ENCODE measurements at regions not wholly inside any gene's neighbourhood (a gene's known extent, or its start where the extent isn't known, plus 50 kb on each side); places are given as distances from the start of the nearest gene placed in this dataset.

- no peaks in the 10 kb centered on the region for H3K36me3 ChIP-seq (ENCODE audit: control insufficient read depth, insufficient read depth, low read length)
- DNase-seq (ENCODE audit: low read depth) (no peak), FAIRE-seq (no peak)
- no peaks in the 10 kb centered on the region for H3K27me3 ChIP-seq (ENCODE audit: control insufficient read depth, insufficient read depth, low read length)
- H3K4me3 ChIP-seq (ENCODE audit: low read depth, low read length), result no peak overlapping the region
- no peak for TF ChIP-seq CTCF (IDR thresholded peaks at IDR 0.05; ENCODE audit: insufficient read depth, low read length, severe bottlenecking)
Observed at GRCh38 chr14:43161477-43161876, 1345.6 kb downstream of the FSCB start.

- no peak for DNase-seq (ENCODE audit: low read depth)
- no peaks in the 10 kb centered on the region for H3K27me3 ChIP-seq (ENCODE audit: control insufficient read depth, insufficient read depth, low read length)
- no peak for TF ChIP-seq CTCF (IDR thresholded peaks at IDR 0.05; ENCODE audit: insufficient read depth, low read length, severe bottlenecking)
- FAIRE-seq, result no peak
- no peak overlapping the region for H3K4me3 ChIP-seq (ENCODE audit: low read depth, low read length)
- H3K36me3 ChIP-seq (ENCODE audit: control insufficient read depth, insufficient read depth, low read length), result no peaks in the 10 kb centered on the region
Observed at GRCh38 chr14:43157661-43158060, 1349.4 kb downstream of the FSCB start.

DNA sequence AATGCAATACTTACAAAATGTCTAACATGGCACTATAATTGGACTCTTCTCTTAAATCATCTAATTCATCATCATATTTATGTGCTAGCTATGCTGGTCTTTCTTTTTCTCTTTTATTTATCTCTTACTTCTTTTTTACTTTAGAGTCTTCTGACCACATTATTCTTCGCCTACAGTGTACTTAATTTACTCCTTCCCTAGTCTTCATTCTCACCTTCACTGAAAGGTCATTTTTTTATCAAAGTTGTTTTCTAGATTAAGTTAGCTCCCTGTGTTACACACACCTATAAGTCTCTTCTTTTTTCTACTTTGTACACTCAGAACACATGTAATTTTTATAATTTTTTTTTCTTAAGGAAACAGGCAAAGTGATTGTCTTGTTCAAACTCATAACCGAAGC, 1351.2 kb downstream of the FSCB start:
- DNase-seq (ENCODE audit: low read depth), result no peak
- FAIRE-seq, result no peak
- Histone ChIP-seq H3K27me3 (ENCODE audit: control insufficient read depth, insufficient read depth, low read length) (no peaks in the 10 kb centered on the region), H3K4me3 (ENCODE audit: low read depth, low read length) (no peak overlapping the region), H3K36me3 (ENCODE audit: control insufficient read depth, insufficient read depth, low read length) (no peaks in the 10 kb centered on the region)
- TF ChIP-seq CTCF (IDR thresholded peaks at IDR 0.05; ENCODE audit: insufficient read depth, low read length, severe bottlenecking), result no peak

DNA sequence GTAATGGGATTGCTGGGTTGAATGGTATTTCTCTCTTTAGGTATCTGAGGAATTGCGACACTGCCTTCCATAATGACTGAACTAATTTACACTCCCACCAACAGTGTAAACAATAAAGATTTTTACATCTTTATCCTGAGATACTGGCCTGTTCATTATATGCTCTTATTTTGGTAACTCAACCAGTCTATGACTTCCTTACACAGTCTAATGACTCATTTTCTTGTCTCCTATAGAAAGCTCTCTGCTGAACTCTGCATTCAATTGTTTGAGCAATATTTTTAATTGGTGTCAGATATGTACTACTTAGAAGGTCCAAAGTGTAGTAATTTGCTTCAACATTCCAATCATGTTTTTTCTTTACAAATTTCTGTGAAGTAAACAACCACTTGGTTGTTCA, 1351.8 kb downstream of the FSCB start:
- no peak for TF ChIP-seq CTCF (IDR thresholded peaks at IDR 0.05; ENCODE audit: insufficient read depth, low read length, severe bottlenecking)
- H3K27me3 ChIP-seq (ENCODE audit: control insufficient read depth, insufficient read depth, low read length), result no peaks in the 10 kb centered on the region
- H3K4me3 ChIP-seq (ENCODE audit: low read depth, low read length), result no peak overlapping the region
- no peak for DNase-seq (ENCODE audit: low read depth)
- no peaks in the 10 kb centered on the region for H3K36me3 ChIP-seq (ENCODE audit: control insufficient read depth, insufficient read depth, low read length)
- no peak for FAIRE-seq

GRCh38 chr14:43147485-43147884, 1359.6 kb downstream of the FSCB start:
- no peak for TF ChIP-seq CTCF (IDR thresholded peaks at IDR 0.05; ENCODE audit: insufficient read depth, low read length, severe bottlenecking)
- no peaks in the 10 kb centered on the region for H3K36me3 ChIP-seq (ENCODE audit: control insufficient read depth, insufficient read depth, low read length)
- H3K27me3 ChIP-seq (ENCODE audit: control insufficient read depth, insufficient read depth, low read length), result no peaks in the 10 kb centered on the region
- FAIRE-seq, result no peak
- H3K4me3 ChIP-seq (ENCODE audit: low read depth, low read length), result no peak overlapping the region
- DNase-seq (ENCODE audit: low read depth), result no peak

GRCh38 chr14:43145361-43145760, 1361.7 kb downstream of the FSCB start:
- DNase-seq (ENCODE audit: low read depth) (no peak), FAIRE-seq (no peak)
- no peak for TF ChIP-seq CTCF (IDR thresholded peaks at IDR 0.05; ENCODE audit: insufficient read depth, low read length, severe bottlenecking)
- no peaks in the 10 kb centered on the region for H3K36me3 ChIP-seq (ENCODE audit: control insufficient read depth, insufficient read depth, low read length)
- H3K27me3 ChIP-seq (ENCODE audit: control insufficient read depth, insufficient read depth, low read length), result no peaks in the 10 kb centered on the region
- H3K4me3 ChIP-seq (ENCODE audit: low read depth, low read length), result no peak overlapping the region
